Glutamatergic neuron (in vitro differentiated cells): ENCODE measurements at regions not wholly inside any gene's neighbourhood (a gene's known extent, or its start where the extent isn't known, plus 50 kb on each side); places are given as distances from the start of the nearest gene placed in this dataset.

Source experiments
- DNase-seq: peaks from one replicate; pipeline ENCODE4 v3.0.0; 2022
- H3K27ac Mint-ChIP-seq: one replicate; pipeline ENCODE4 v1.8.0; 2020; ENCODE audit warnings: mild to moderate bottlenecking, mixed read lengths, inconsistent platforms; ENCODE audit not compliant: unreplicated experiment
- H3K27me3 Mint-ChIP-seq: one replicate; pipeline ENCODE4 v1.8.0; 2020; ENCODE audit warnings: mild to moderate bottlenecking, moderate library complexity, mixed read lengths, inconsistent platforms; ENCODE audit not compliant: unreplicated experiment
- H3K36me3 Mint-ChIP-seq: one replicate; pipeline ENCODE4 v1.8.0; 2020; ENCODE audit warnings: mild to moderate bottlenecking, mixed read lengths, inconsistent platforms; ENCODE audit not compliant: unreplicated experiment
- H3K4me1 Mint-ChIP-seq: one replicate; pipeline ENCODE4 v1.8.0; 2020; ENCODE audit warnings: mild to moderate bottlenecking, low read depth, mixed read lengths, inconsistent platforms; ENCODE audit not compliant: unreplicated experiment
- H3K4me3 Mint-ChIP-seq: one replicate; pipeline ENCODE4 v1.8.0; 2020; ENCODE audit warnings: mild to moderate bottlenecking, mixed read lengths, inconsistent platforms; ENCODE audit not compliant: unreplicated experiment
- H3K9me3 Mint-ChIP-seq: one replicate; pipeline ENCODE4 v1.8.0; 2020; ENCODE audit warnings: mild to moderate bottlenecking, moderate library complexity, mixed read lengths, inconsistent platforms; ENCODE audit not compliant: unreplicated experiment
- CTCF ChIP-seq: fragments of 200-600 bp; sonication (generic); IDR thresholded peaks from one replicate; pipeline ENCODE4 v1.5.0; 2021; ENCODE audit not compliant: partially characterized antibody, unreplicated experiment

GRCh38 chr1:58363585-58363984 lies 182.9 kb downstream of the OMA1 start:
- TF ChIP-seq CTCF, result no peak
- H3K27me3 Mint-ChIP-seq, result no peaks in the 10 kb centered on the region
- no peak for DNase-seq
- no peak overlapping the region for H3K27ac Mint-ChIP-seq
- H3K9me3 Mint-ChIP-seq, result no peaks in the 10 kb centered on the region
- H3K4me3 Mint-ChIP-seq, result no peak overlapping the region
- no peaks in the 10 kb centered on the region for H3K36me3 Mint-ChIP-seq
- H3K4me1 Mint-ChIP-seq, result no peaks in the 10 kb centered on the region

GRCh38 chr1:58361134-58361533 lies 185.4 kb downstream of the OMA1 start:
- Mint-ChIP-seq H3K4me3 (no peak overlapping the region), H3K27ac (no peak overlapping the region), H3K36me3 (no peaks in the 10 kb centered on the region), H3K27me3 (peaks cover 2% of the 10 kb centered on the region), H3K4me1 (no peaks in the 10 kb centered on the region), H3K9me3 (no peaks in the 10 kb centered on the region)
- TF ChIP-seq CTCF, result no peak
- DNase-seq, result no peak

- no peaks in the 10 kb centered on the region for H3K9me3 Mint-ChIP-seq
- H3K27ac Mint-ChIP-seq, result no peak overlapping the region
- H3K4me3 Mint-ChIP-seq, result no peak overlapping the region
- H3K27me3 Mint-ChIP-seq, result peaks cover 2% of the 10 kb centered on the region
- no peaks in the 10 kb centered on the region for H3K36me3 Mint-ChIP-seq
- H3K4me1 Mint-ChIP-seq, result no peaks in the 10 kb centered on the region
- no peak for DNase-seq
- TF ChIP-seq CTCF, result no peak
Observed at GRCh38 chr1:58358346-58358745, 188.2 kb downstream of the OMA1 start.

GRCh38 chr1:58356402-58356801 lies 190.1 kb downstream of the OMA1 start:
- Mint-ChIP-seq H3K36me3 (peaks cover under 1% of the 10 kb centered on the region), H3K27me3 (peaks cover 2% of the 10 kb centered on the region), H3K27ac (no peak overlapping the region), H3K4me1 (no peaks in the 10 kb centered on the region), H3K4me3 (no peak overlapping the region), H3K9me3 (peaks cover under 1% of the 10 kb centered on the region)
- TF ChIP-seq CTCF, result no peak
- no peak for DNase-seq

GRCh38 chr1:58353168-58353567 lies 193.4 kb downstream of the OMA1 start:
- no peak overlapping the region for H3K4me3 Mint-ChIP-seq
- peaks cover 2% of the 10 kb centered on the region for H3K27me3 Mint-ChIP-seq
- no peaks in the 10 kb centered on the region for H3K4me1 Mint-ChIP-seq
- TF ChIP-seq CTCF, result no peak
- H3K9me3 Mint-ChIP-seq, result peaks cover 2% of the 10 kb centered on the region
- DNase-seq, result no peak
- peaks cover 7% of the 10 kb centered on the region for H3K36me3 Mint-ChIP-seq
- no peak overlapping the region for H3K27ac Mint-ChIP-seq
